KMS-11 (cell line): ENCODE measurements at regions not wholly inside any gene's neighbourhood (a gene's known extent, or its start where the extent isn't known, plus 50 kb on each side); places are given as distances from the start of the nearest gene placed in this dataset.

Experiments
- H2AFZ ChIP-seq: fragments of 200-600 bp; sonication (generic); 2 replicates; pipeline ENCODE4 v1.6.1; 2016; ENCODE audit warnings: antibody characterized with exemption, mixed run types, low read depth
- H3K27ac ChIP-seq: fragments of 200-600 bp; sonication (generic); 2 replicates; pipeline ENCODE4 v1.6.1; 2016; ENCODE audit warnings: mild to moderate bottlenecking, mixed run types
- H3K27me3 ChIP-seq: fragments of 200-600 bp; sonication (generic); 2 replicates; pipeline ENCODE4 v1.6.1; 2017; ENCODE audit warnings: mild to moderate bottlenecking, low read depth, mixed run types, moderate library complexity; ENCODE audit not compliant: insufficient read depth
- H3K36me3 ChIP-seq: fragments of 200-600 bp; sonication (generic); 2 replicates; pipeline ENCODE4 v1.6.1; 2017; ENCODE audit warnings: mild to moderate bottlenecking, mixed run types; ENCODE audit not compliant: insufficient read depth
- H3K4me1 ChIP-seq: fragments of 200-600 bp; sonication (generic); 2 replicates; pipeline ENCODE4 v1.6.1; 2016; ENCODE audit warnings: mild to moderate bottlenecking, low read depth, mixed run types; ENCODE audit not compliant: poor library complexity, severe bottlenecking
- H3K4me2 ChIP-seq: fragments of 200-600 bp; sonication (generic); 2 replicates; pipeline ENCODE4 v1.7.0; 2016; ENCODE audit warnings: mild to moderate bottlenecking, mixed run types
- H3K4me3 ChIP-seq: fragments of 200-600 bp; sonication (generic); IDR thresholded peaks from 2 replicates; pipeline ENCODE4 v1.6.1; 2017; ENCODE audit warnings: low read depth, low read length, mixed read lengths; ENCODE audit not compliant: insufficient read depth
- H3K79me2 ChIP-seq: fragments of 200-600 bp; sonication (generic); 2 replicates; pipeline ENCODE4 v1.6.1; 2016; ENCODE audit warnings: low read depth, mixed run types; ENCODE audit not compliant: insufficient read depth
- H3K9ac ChIP-seq: fragments of 200-600 bp; sonication (generic); 2 replicates; pipeline ENCODE4 v1.6.1; 2016; ENCODE audit warnings: mild to moderate bottlenecking, mixed run types
- H4K20me1 ChIP-seq: fragments of 200-600 bp; sonication (generic); 2 replicates; pipeline ENCODE4 v1.6.1; 2016; ENCODE audit warnings: mild to moderate bottlenecking, mixed run types; ENCODE audit not compliant: insufficient read depth
- TF ChIP-seq, protein P1 (sequence below): fragments of 200-600 bp; sonication (generic); conservative IDR thresholded peaks from 2 replicates; pipeline ENCODE4 v1.6.1; 2017; ENCODE audit warnings: low read depth, mild to moderate bottlenecking, antibody characterized with exemption, low read length, moderate library complexity, mixed read lengths

GRCh38 chr6:92715991-92716390, 703.4 kb downstream of the EPHA7 start:
- Histone ChIP-seq H2AFZ (no peak overlapping the region), H3K36me3 (no peaks in the 10 kb centered on the region), H3K27ac (no peak overlapping the region), H4K20me1 (no peaks in the 10 kb centered on the region), H3K27me3 (no peaks in the 10 kb centered on the region), H3K4me2 (no peak overlapping the region), H3K79me2 (no peaks in the 10 kb centered on the region), H3K4me1 (no peaks in the 10 kb centered on the region), H3K9ac (no peak overlapping the region), H3K4me3 (no peak overlapping the region)
- TF ChIP-seq, protein P1, sequence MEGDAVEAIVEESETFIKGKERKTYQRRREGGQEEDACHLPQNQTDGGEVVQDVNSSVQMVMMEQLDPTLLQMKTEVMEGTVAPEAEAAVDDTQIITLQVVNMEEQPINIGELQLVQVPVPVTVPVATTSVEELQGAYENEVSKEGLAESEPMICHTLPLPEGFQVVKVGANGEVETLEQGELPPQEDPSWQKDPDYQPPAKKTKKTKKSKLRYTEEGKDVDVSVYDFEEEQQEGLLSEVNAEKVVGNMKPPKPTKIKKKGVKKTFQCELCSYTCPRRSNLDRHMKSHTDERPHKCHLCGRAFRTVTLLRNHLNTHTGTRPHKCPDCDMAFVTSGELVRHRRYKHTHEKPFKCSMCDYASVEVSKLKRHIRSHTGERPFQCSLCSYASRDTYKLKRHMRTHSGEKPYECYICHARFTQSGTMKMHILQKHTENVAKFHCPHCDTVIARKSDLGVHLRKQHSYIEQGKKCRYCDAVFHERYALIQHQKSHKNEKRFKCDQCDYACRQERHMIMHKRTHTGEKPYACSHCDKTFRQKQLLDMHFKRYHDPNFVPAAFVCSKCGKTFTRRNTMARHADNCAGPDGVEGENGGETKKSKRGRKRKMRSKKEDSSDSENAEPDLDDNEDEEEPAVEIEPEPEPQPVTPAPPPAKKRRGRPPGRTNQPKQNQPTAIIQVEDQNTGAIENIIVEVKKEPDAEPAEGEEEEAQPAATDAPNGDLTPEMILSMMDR = no peak

GRCh38 chr6:92714346-92714745, 705.0 kb downstream of the EPHA7 start:
- no peaks in the 10 kb centered on the region for H4K20me1 ChIP-seq
- peaks cover 15% of the 10 kb centered on the region for H3K4me1 ChIP-seq
- no peak overlapping the region for H3K4me2 ChIP-seq
- H3K27me3 ChIP-seq = no peaks in the 10 kb centered on the region
- no peak overlapping the region for H2AFZ ChIP-seq
- TF ChIP-seq, protein P1 = no peak
- H3K9ac ChIP-seq = no peak overlapping the region
- H3K27ac ChIP-seq = no peak overlapping the region
- no peak overlapping the region for H3K4me3 ChIP-seq
- H3K36me3 ChIP-seq = no peaks in the 10 kb centered on the region
- no peaks in the 10 kb centered on the region for H3K79me2 ChIP-seq

DNA sequence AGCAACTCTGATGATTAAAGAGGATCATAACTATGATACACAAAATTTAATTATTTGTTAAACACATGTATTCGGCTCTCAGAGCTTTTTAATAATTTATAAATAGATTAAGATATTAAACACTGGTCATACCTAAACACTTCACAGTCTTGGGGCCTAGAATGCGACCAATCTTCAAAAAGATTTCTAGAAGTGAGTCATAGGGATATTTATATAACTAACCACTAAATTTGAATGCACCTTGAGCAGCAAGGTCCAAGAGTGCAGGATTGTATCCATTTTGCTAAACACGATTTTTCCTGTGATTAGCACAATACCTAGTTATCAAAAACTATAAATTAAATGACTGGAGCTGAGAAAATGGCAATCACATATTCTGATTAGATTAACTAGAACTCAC, 709.3 kb downstream of the EPHA7 start:
- H3K27ac ChIP-seq = no peak overlapping the region
- TF ChIP-seq, protein P1 = no peak
- H2AFZ ChIP-seq = no peak overlapping the region
- H3K4me3 ChIP-seq = no peak overlapping the region
- no peak overlapping the region for H3K9ac ChIP-seq
- no peaks in the 10 kb centered on the region for H3K36me3 ChIP-seq
- H4K20me1 ChIP-seq = no peaks in the 10 kb centered on the region
- H3K4me2 ChIP-seq = peak overlapping the region; percentile 45
- no peaks in the 10 kb centered on the region for H3K79me2 ChIP-seq
- H3K4me1 ChIP-seq = peaks cover 18% of the 10 kb centered on the region
- H3K27me3 ChIP-seq = no peaks in the 10 kb centered on the region

DNA sequence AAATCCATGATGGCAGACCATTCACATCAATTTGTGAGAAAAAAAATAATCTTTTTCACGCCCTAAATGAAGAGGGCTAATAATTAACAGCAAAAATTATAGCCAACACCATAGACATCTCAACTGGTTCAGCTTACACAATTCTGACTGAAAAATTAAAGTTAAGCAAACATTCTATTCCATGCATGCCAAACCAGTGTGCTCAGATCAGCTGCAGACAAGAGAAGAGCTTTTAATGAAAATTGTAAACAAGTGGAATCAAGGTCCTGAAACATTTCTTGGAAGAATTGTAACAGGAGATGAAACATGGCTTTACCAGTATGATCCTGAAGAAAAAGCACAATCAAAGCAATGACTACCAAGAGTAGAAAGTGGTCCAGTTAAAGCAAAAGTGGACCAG, 710.4 kb downstream of the EPHA7 start:
- H3K4me2 ChIP-seq = no peak overlapping the region
- TF ChIP-seq, protein P1 = no peak
- no peak overlapping the region for H2AFZ ChIP-seq
- no peaks in the 10 kb centered on the region for H4K20me1 ChIP-seq
- H3K9ac ChIP-seq = no peak overlapping the region
- no peaks in the 10 kb centered on the region for H3K79me2 ChIP-seq
- H3K36me3 ChIP-seq = no peaks in the 10 kb centered on the region
- H3K4me1 ChIP-seq = peaks cover 18% of the 10 kb centered on the region
- no peak overlapping the region for H3K4me3 ChIP-seq
- no peak overlapping the region for H3K27ac ChIP-seq
- H3K27me3 ChIP-seq = no peaks in the 10 kb centered on the region
